OCI-LY3 (cell line): ENCODE measurements at regions not wholly inside any gene's neighbourhood (a gene's known extent, or its start where the extent isn't known, plus 50 kb on each side); places are given as distances from the start of the nearest gene placed in this dataset.
A peak's percentile ranks its signal among the peaks of the same experiment; 100 is the strongest.

Source experiments
- H2AFZ ChIP-seq: fragments of 200-600, 300-600 bp; shearing (Covaris generic); 2 replicates; pipeline ENCODE4 v1.6.0; 2014; ENCODE audit warnings: antibody characterized with exemption, low read depth, low read length
- H3K27ac ChIP-seq: fragments of 200-600, 300-600 bp; sonication (generic); 2 replicates; pipeline ENCODE4 v1.5.1; 2014; ENCODE audit warnings: mild to moderate bottlenecking, low read length, moderate library complexity, mixed read lengths
- H3K27me3 ChIP-seq: fragments of 200-600, 300-600 bp; sonication (generic); 2 replicates; pipeline ENCODE4 v1.6.1; 2014; ENCODE audit warnings: low read depth, low read length, mixed read lengths
- H3K36me3 ChIP-seq: fragments of 200-600, 300-600 bp; sonication (generic); replicated peaks from 2 replicates; pipeline ENCODE3; 2014; ENCODE audit warnings: low read depth, low read length, mixed read lengths
- H3K4me1 ChIP-seq: fragments of 300-600, 200-600 bp; sonication (generic); 2 replicates; pipeline ENCODE4 v1.6.1; 2014; ENCODE audit warnings: low read length, mixed read lengths
- H3K4me2 ChIP-seq: fragments of 200-600, 300-600 bp; sonication (generic); 2 replicates; pipeline ENCODE4 v1.6.1; 2014; ENCODE audit warnings: low read length, mixed read lengths
- H3K4me3 ChIP-seq: fragments of 300-600, 200-600 bp; sonication (generic); 2 replicates; pipeline ENCODE4 v1.5.1; 2014; ENCODE audit warnings: antibody characterized with exemption, mild to moderate bottlenecking, low read length, moderate library complexity
- H3K79me2 ChIP-seq: fragments of 300-600, 200-600 bp; shearing (Covaris generic); 2 replicates; pipeline ENCODE4 v1.6.1; 2014; ENCODE audit warnings: mild to moderate bottlenecking, low read length, mixed read lengths
- H3K9ac ChIP-seq: fragments of 300-600, 200-600 bp; shearing (Covaris generic); 2 replicates; pipeline ENCODE4 v1.6.0; 2014; ENCODE audit warnings: mild to moderate bottlenecking, low read length, moderate library complexity
- H3K9me3 ChIP-seq: fragments of 200-600, 300-600 bp; shearing (Covaris generic); 2 replicates; pipeline ENCODE4 v1.6.1; 2014; ENCODE audit warnings: low read length, mixed read lengths; ENCODE audit not compliant: insufficient read depth
- H4K20me1 ChIP-seq: fragments of 200-600, 300-600 bp; sonication (generic); 2 replicates; pipeline ENCODE4 v1.6.1; 2016; ENCODE audit warnings: low read length, mixed read lengths; ENCODE audit not compliant: insufficient read depth
- EZH2phosphoT487 ChIP-seq: fragments of 200-600 bp; shearing (Covaris generic); IDR thresholded peaks from 2 replicates; pipeline ENCODE4 v1.6.1; 2018; ENCODE audit warnings: antibody characterized with exemption, mixed run types, low read depth
- TF ChIP-seq, protein P1 (sequence below): fragments of 200-600, 300-600 bp; sonication (generic); IDR thresholded peaks from 2 replicates; pipeline ENCODE4 v1.5.1; 2014; ENCODE audit warnings: antibody characterized with exemption, low read length, low read depth

- no peaks in the 10 kb centered on the region for H3K27me3 ChIP-seq
- H3K36me3 ChIP-seq, result peaks cover 9% of the 10 kb centered on the region
- H4K20me1 ChIP-seq, result no peaks in the 10 kb centered on the region
- H3K9me3 ChIP-seq, result peaks cover 17% of the 10 kb centered on the region; the same call in 1 of the 2 replicates
- H3K4me3 ChIP-seq, result no peak overlapping the region
- H3K79me2 ChIP-seq, result no peaks in the 10 kb centered on the region
- H2AFZ ChIP-seq, result no peak overlapping the region
- H3K4me1 ChIP-seq, result no peaks in the 10 kb centered on the region
- no peak overlapping the region for H3K4me2 ChIP-seq
- no peak overlapping the region for H3K27ac ChIP-seq
- TF ChIP-seq, protein P1, sequence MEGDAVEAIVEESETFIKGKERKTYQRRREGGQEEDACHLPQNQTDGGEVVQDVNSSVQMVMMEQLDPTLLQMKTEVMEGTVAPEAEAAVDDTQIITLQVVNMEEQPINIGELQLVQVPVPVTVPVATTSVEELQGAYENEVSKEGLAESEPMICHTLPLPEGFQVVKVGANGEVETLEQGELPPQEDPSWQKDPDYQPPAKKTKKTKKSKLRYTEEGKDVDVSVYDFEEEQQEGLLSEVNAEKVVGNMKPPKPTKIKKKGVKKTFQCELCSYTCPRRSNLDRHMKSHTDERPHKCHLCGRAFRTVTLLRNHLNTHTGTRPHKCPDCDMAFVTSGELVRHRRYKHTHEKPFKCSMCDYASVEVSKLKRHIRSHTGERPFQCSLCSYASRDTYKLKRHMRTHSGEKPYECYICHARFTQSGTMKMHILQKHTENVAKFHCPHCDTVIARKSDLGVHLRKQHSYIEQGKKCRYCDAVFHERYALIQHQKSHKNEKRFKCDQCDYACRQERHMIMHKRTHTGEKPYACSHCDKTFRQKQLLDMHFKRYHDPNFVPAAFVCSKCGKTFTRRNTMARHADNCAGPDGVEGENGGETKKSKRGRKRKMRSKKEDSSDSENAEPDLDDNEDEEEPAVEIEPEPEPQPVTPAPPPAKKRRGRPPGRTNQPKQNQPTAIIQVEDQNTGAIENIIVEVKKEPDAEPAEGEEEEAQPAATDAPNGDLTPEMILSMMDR, result no peak
- no peak for TF ChIP-seq EZH2phosphoT487
- no peak overlapping the region for H3K9ac ChIP-seq
These were observed 901.9 kb upstream of the ZEB2 start for GRCh38 chr2:145421841-145422240.

DNA sequence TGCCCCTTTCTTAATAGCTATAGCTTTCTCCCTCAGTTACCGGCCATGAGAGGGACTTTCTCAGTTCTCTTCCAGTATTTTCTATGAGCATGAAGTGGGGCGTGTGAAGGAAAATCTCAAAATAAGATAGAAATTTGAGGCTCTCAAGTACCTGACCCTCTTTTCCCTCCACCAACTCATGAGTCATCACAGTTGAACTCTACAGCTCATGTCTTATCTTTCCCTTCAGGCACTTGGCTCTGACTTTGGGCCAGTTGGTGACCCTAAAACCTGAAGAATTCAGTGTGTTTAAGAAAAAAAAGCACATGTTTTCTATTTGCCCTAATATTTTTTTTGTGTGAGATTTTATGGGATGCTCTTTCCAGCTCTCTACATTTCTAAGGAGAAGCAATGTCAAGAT is 896.7 kb upstream of the ZEB2 start:
- no peak overlapping the region for H3K9ac ChIP-seq
- no peaks in the 10 kb centered on the region; the same call in 1 of the 2 replicates for H3K27me3 ChIP-seq
- peaks cover 18% of the 10 kb centered on the region for H3K4me1 ChIP-seq
- H3K4me3 ChIP-seq, result no peak overlapping the region
- no peak overlapping the region for H2AFZ ChIP-seq
- no peak overlapping the region for H3K27ac ChIP-seq
- H3K4me2 ChIP-seq, result no peak overlapping the region
- H3K79me2 ChIP-seq, result no peaks in the 10 kb centered on the region
- no peaks in the 10 kb centered on the region for H3K36me3 ChIP-seq
- no peak for TF ChIP-seq EZH2phosphoT487
- TF ChIP-seq, protein P1, result no peak
- peaks cover 8% of the 10 kb centered on the region; the same call in 1 of the 2 replicates for H3K9me3 ChIP-seq
- no peaks in the 10 kb centered on the region for H4K20me1 ChIP-seq

GRCh38 chr2:145415151-145415550 is 895.2 kb upstream of the ZEB2 start:
- H4K20me1 ChIP-seq, result no peaks in the 10 kb centered on the region
- peaks cover 7% of the 10 kb centered on the region; the same call in 1 of the 2 replicates for H3K9me3 ChIP-seq
- no peak overlapping the region for H2AFZ ChIP-seq
- TF ChIP-seq, protein P1, result no peak
- TF ChIP-seq EZH2phosphoT487, result no peak
- peaks cover 25% of the 10 kb centered on the region for H3K4me1 ChIP-seq
- no peak overlapping the region for H3K4me3 ChIP-seq
- no peaks in the 10 kb centered on the region for H3K36me3 ChIP-seq
- H3K27ac ChIP-seq, result no peak overlapping the region
- H3K79me2 ChIP-seq, result no peaks in the 10 kb centered on the region
- peaks cover 8% of the 10 kb centered on the region for H3K27me3 ChIP-seq
- no peak overlapping the region for H3K4me2 ChIP-seq
- H3K9ac ChIP-seq, result no peak overlapping the region

DNA sequence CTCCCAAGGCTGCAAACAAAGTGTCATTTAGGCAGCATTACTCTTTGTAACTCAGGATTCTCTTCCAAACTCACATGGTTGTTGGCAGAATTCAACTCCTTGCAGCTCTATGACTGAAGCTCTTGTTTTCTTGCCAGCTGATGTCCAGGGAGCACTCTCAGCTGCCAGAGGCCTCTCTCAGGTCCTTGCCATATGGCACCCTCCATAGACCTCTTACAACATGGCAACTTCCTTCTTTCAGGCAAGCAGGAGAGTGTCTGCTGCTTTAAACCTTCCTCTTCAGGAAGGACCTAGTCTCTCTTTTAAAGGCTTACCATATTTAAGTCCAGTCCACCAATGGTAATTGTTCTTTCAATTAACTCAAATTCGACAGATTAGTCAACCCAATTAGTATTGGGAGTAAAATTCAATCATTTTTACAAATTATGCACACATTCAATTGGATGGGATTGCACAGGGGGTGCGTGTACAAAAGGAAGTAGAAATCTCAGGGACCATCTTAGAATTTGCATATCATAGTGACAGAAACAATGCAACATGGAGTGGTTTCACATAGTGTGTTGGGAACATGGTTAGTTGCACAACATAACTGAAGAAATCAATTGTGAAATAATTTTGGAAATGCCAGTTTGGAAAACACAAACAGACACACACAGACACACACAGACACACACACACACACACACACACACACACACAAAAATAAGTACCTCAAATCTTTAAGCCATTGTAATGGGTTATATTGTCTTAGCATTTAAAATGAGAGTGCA is 893.5 kb upstream of the ZEB2 start:
- Histone ChIP-seq H3K27ac (no peak overlapping the region), H4K20me1 (no peaks in the 10 kb centered on the region), H3K36me3 (no peaks in the 10 kb centered on the region), H3K9ac (no peak overlapping the region), H3K4me1 (peaks cover 25% of the 10 kb centered on the region), H2AFZ (no peak overlapping the region), H3K9me3 (peaks cover 7% of the 10 kb centered on the region; the same call in 1 of the 2 replicates), H3K4me2 (peak overlapping the region; percentile 70; the same call in 1 of the 2 replicates), H3K4me3 (no peak overlapping the region), H3K27me3 (peaks cover 10% of the 10 kb centered on the region), H3K79me2 (no peaks in the 10 kb centered on the region)
- TF ChIP-seq EZH2phosphoT487, result no peak
- TF ChIP-seq, protein P1, result no peak
